CD14-positive monocyte (primary cell): ENCODE measurements at regions not wholly inside any gene's neighbourhood (a gene's known extent, or its start where the extent isn't known, plus 50 kb on each side); places are given as distances from the start of the nearest gene placed in this dataset.

Source experiments
- DNase-seq, 3 donors: peaks; one replicate each; pipeline ENCODE4 v3.0.0-alpha.2; 2011 to 2022
- H2AFZ ChIP-seq: 2 replicates; pipeline ENCODE4 v1.6.0; 2012; ENCODE audit warnings: mild to moderate bottlenecking, low read depth, low read length, inconsistent platforms; ENCODE audit not compliant: insufficient read depth, poor library complexity, severe bottlenecking
- H3K27ac ChIP-seq, 2 donors: 1 replicate in 1 of 2; 2 replicates in 1 of 2; pipeline ENCODE4 v1.5.1; 2012 to 2013; ENCODE audit warnings: low read length in 2 of 2, control low read depth in 1 of 2, inconsistent platforms in 1 of 2, low read depth in 1 of 2, mild to moderate bottlenecking in 1 of 2
- H3K27me3 ChIP-seq, 2 donors: one replicate each; pipeline versions ENCODE4 v1.6.0 to v1.6.1; 2011 to 2013; ENCODE audit warnings: low read length in 2 of 2; ENCODE audit not compliant: control insufficient read depth in 2 of 2, insufficient read depth in 2 of 2
- H3K36me3 ChIP-seq, 2 donors: replicated peaks in 1 of 2; 1 replicate in 1 of 2; 2 replicates in 1 of 2; pipeline versions ENCODE4 v1.5.1 to v1.6.1; 2012 to 2013; ENCODE audit warnings: low read length in 2 of 2, control low read depth in 1 of 2, inconsistent platforms in 1 of 2, mild to moderate bottlenecking in 1 of 2; ENCODE audit not compliant: insufficient read depth in 2 of 2, control insufficient read depth in 1 of 2
- H3K4me1 ChIP-seq, 2 donors: 1 replicate in 1 of 2; 2 replicates in 1 of 2; pipeline versions ENCODE4 v1.5.1 to v1.6.1; 2012 to 2013; ENCODE audit warnings: low read length in 2 of 2, control low read depth in 1 of 2, inconsistent platforms in 1 of 2, mild to moderate bottlenecking in 1 of 2, moderate library complexity in 1 of 2; ENCODE audit not compliant: insufficient read depth in 2 of 2, control insufficient read depth in 1 of 2
- H3K4me2 ChIP-seq: replicated peaks from 2 replicates; pipeline ENCODE3; 2012; ENCODE audit warnings: low read length, moderate library complexity, mild to moderate bottlenecking; ENCODE audit not compliant: poor library complexity, severe bottlenecking; ENCODE audit errors: extremely low read depth
- H3K4me3 ChIP-seq, 3 experiments: fragments of 200-600 bp in 1 of 3; sonication (generic) in 1 of 3; replicated peaks in 1 of 3; 1 replicate in 2 of 3; 2 replicates in 1 of 3; pipeline ENCODE4 v1.5.1; 2011 to 2013; ENCODE audit warnings: low read length in 3 of 3, mild to moderate bottlenecking in 3 of 3, control low read depth in 2 of 3, low read depth in 2 of 3, inconsistent platforms in 1 of 3, moderate library complexity in 1 of 3
- H3K79me2 ChIP-seq: 2 replicates; pipeline ENCODE4 v1.6.0; 2012; ENCODE audit warnings: mild to moderate bottlenecking, control low read depth, inconsistent platforms, low read length, moderate library complexity; ENCODE audit not compliant: insufficient read depth
- H3K9ac ChIP-seq: 2 replicates; pipeline ENCODE4 v1.6.0; 2017; ENCODE audit warnings: low read length, mild to moderate bottlenecking; ENCODE audit not compliant: insufficient read depth, poor library complexity, severe bottlenecking
- H3K9me3 ChIP-seq, 2 donors: replicated peaks in 1 of 2; 1 replicate in 1 of 2; 2 replicates in 1 of 2; pipeline versions ENCODE4 v1.5.1 to v1.6.1; 2012 to 2013; ENCODE audit warnings: low read length in 2 of 2, control low read depth in 1 of 2; ENCODE audit not compliant: control insufficient read depth in 1 of 2, insufficient read depth in 1 of 2
- H4K20me1 ChIP-seq: 2 replicates; pipeline ENCODE4 v1.6.0; 2012; ENCODE audit warnings: mild to moderate bottlenecking, low read length, control low read depth, moderate library complexity; ENCODE audit not compliant: insufficient read depth
- H3K27ac Mint-ChIP-seq, 7 donors: one replicate each; pipeline ENCODE4 v1.8.0; 2020; ENCODE audit warnings: mild to moderate bottlenecking in 7 of 7, mixed read lengths in 7 of 7, moderate library complexity in 6 of 7, inconsistent platforms in 2 of 7
- H3K27me3 Mint-ChIP-seq, 3 donors: one replicate each; pipeline ENCODE4 v1.8.0; 2021 to 2022; ENCODE audit warnings: low read depth in 3 of 3, mild to moderate bottlenecking in 3 of 3, mixed read lengths in 3 of 3, moderate library complexity in 3 of 3, inconsistent platforms in 1 of 3
- H3K36me3 Mint-ChIP-seq, 2 donors: one replicate each; pipeline ENCODE4 v1.8.0; 2020; ENCODE audit warnings: mixed read lengths in 2 of 2, inconsistent platforms in 1 of 2, mild to moderate bottlenecking in 1 of 2
- H3K4me1 Mint-ChIP-seq: one replicate; pipeline ENCODE4 v1.8.0; 2020; ENCODE audit warnings: mild to moderate bottlenecking, mixed read lengths
- H3K4me3 Mint-ChIP-seq, 2 donors: one replicate each; pipeline ENCODE4 v1.8.0; 2020; ENCODE audit warnings: mild to moderate bottlenecking in 2 of 2, mixed read lengths in 2 of 2, moderate library complexity in 1 of 2
- H3K9me3 Mint-ChIP-seq, 7 donors: one replicate each; pipeline ENCODE4 v1.8.0; 2020 to 2022; ENCODE audit warnings: mixed read lengths in 7 of 7, mild to moderate bottlenecking in 6 of 7, moderate library complexity in 6 of 7, inconsistent platforms in 2 of 7
- WGBS: methylation state at CpG from one replicate; pipeline ENCODE4 v1.1.5; 2013; ENCODE audit warnings: missing lambda C conversion rate; ENCODE audit not compliant: insufficient coverage; 5-methylcytosine and 5-hydroxymethylcytosine counted together
- intact Hi-C, 2 donors: fragments of 100-400 bp; cut with micrococcal nuclease; formaldehyde crosslinking; loops; one replicate each; pipeline versions ENCODE4 v1.15.0 to v1.15.1; 2023
- TF ChIP-seq, protein P1 (sequence below): fragments of 200-600 bp; IDR thresholded peaks from one replicate; pipeline ENCODE4 v1.8.0; 2022; ENCODE audit warnings: antibody characterized with exemption, mild to moderate bottlenecking

DNA sequence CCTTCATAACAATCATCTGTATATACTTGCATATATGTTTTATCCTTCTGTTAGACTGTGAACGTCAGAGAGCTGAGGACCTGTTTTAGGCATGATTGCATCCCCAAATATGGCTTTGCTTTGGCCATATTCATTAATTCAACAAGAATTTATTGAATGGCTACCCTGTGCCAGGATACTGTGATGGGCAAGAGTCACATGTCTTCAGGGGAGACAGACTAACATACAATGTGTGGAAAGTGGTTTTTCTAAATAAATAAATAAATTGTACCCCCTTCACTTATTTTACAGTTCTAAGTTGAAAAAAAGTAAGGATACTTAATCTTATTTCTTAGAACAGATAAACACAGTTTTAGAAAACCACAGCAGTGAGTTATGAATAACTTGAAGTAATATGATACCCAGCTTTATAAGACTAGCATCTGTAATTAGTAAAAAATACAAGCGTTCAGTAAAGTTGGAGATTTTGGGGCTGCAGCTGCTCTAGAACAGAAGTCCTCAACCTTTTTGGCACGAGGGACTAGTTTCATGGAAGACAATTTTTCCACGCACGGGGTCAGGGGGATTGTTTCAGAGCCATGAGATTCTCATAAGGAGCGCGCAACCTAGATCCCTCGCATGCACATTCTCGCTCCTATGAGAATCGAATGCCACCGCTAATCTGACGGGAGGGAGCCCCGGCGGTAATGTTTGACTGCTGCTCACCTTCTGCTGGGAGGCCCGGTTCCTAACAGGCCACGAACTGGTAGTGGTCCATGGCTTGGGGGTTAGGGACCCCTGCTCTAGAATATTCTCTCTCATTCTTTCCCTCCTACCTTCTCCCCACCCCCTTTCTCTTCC, 89.4 kb upstream of the MTPN start:
- Histone ChIP-seq H2AFZ (no peak overlapping the region), H3K9ac (no peak overlapping the region), H3K27me3 (no peaks in the 10 kb centered on the region), H3K4me1 (no peaks in the 10 kb centered on the region), H3K27ac (no peak overlapping the region), H3K36me3 (no peaks in the 10 kb centered on the region), H3K4me2 (no peak overlapping the region), H4K20me1 (no peaks in the 10 kb centered on the region), H3K79me2 (no peaks in the 10 kb centered on the region), H3K9me3 (no peaks in the 10 kb centered on the region), H3K4me3 (no peak overlapping the region)
- Mint-ChIP-seq H3K27ac (no peak overlapping the region), H3K9me3 (peaks cover 0 to 4% (median 0%) of the 10 kb centered on the region in 7 donors), H3K36me3 (no peaks in the 10 kb centered on the region), H3K4me3 (no peak overlapping the region), H3K4me1 (no peaks in the 10 kb centered on the region), H3K27me3 (peaks cover 0 to 8% (median 3%) of the 10 kb centered on the region in 3 donors)
- WGBS: over 99% methylated on average over 13 of the region's 16 CpGs
- intact Hi-C loops: no loop called here
- no peak for DNase-seq
- TF ChIP-seq, protein P1, sequence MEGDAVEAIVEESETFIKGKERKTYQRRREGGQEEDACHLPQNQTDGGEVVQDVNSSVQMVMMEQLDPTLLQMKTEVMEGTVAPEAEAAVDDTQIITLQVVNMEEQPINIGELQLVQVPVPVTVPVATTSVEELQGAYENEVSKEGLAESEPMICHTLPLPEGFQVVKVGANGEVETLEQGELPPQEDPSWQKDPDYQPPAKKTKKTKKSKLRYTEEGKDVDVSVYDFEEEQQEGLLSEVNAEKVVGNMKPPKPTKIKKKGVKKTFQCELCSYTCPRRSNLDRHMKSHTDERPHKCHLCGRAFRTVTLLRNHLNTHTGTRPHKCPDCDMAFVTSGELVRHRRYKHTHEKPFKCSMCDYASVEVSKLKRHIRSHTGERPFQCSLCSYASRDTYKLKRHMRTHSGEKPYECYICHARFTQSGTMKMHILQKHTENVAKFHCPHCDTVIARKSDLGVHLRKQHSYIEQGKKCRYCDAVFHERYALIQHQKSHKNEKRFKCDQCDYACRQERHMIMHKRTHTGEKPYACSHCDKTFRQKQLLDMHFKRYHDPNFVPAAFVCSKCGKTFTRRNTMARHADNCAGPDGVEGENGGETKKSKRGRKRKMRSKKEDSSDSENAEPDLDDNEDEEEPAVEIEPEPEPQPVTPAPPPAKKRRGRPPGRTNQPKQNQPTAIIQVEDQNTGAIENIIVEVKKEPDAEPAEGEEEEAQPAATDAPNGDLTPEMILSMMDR: no peak

DNA sequence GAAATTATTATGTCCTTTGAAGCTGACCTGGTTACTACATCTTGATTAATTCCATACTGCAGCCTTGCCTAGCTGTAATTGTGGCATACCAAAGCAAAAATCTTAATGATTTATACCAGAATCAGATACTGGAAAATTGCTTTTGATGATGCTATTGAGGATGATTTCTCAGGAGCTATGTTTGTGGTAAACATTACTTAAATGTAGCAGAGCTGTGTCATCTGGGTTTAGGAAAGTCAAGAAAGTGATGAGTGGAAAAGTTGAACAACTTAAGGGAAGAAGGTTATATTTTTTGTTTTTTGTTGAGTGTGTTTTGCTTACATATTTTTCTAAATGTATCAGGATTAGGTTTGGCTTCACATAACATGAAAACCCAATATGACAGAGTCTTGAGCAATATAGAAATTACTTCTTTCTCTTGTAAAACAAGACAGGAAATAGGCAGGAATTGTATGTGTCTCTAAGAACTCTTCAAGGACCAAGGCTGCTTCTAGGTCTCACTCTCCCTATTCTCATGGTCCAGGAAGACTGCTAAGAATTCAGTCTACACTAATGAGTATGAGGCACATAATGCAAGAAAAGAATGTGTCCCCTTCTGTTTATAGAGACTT, 87.6 kb upstream of the MTPN start:
- H3K27me3 ChIP-seq: no peaks in the 10 kb centered on the region
- no peaks in the 10 kb centered on the region for H4K20me1 ChIP-seq
- no peaks in the 10 kb centered on the region for H3K9me3 ChIP-seq
- no peaks in the 10 kb centered on the region for H3K4me1 ChIP-seq
- no peaks in the 10 kb centered on the region for H3K36me3 Mint-ChIP-seq
- H3K27me3 Mint-ChIP-seq: peaks cover 0 to 8% (median 3%) of the 10 kb centered on the region in 3 donors
- TF ChIP-seq, protein P1: no peak
- no peak for DNase-seq
- H3K36me3 ChIP-seq: no peaks in the 10 kb centered on the region
- intact Hi-C loops: no loop called here
- H2AFZ ChIP-seq: no peak overlapping the region
- no peak overlapping the region for H3K27ac Mint-ChIP-seq
- H3K9ac ChIP-seq: no peak overlapping the region
- no peak overlapping the region for H3K4me3 ChIP-seq
- no peak overlapping the region for H3K27ac ChIP-seq
- H3K4me1 Mint-ChIP-seq: no peaks in the 10 kb centered on the region
- no peak overlapping the region for H3K4me2 ChIP-seq
- H3K79me2 ChIP-seq: no peaks in the 10 kb centered on the region
- H3K4me3 Mint-ChIP-seq: no peak overlapping the region
- H3K9me3 Mint-ChIP-seq: peaks cover 0 to 4% (median 0%) of the 10 kb centered on the region in 7 donors
